ENCODE measurements at regions not wholly inside any gene's neighbourhood (a gene's known extent, or its start where the extent isn't known, plus 50 kb on each side); places are given as distances from the start of the nearest gene placed in this dataset.
A peak's percentile ranks its signal among the peaks of the same experiment; 100 is the strongest.

GRCh38 chr3:27596921-27597320, 112.7 kb upstream of the SLC4A7 start:
- Mint-ChIP-seq H3K36me3 (ENCODE audit: insufficient read depth) (no peaks in the 10 kb centered on the region), H3K27ac (no peak overlapping the region), H3K4me3 (ENCODE audit: low read depth) (no peak overlapping the region), H3K9me3 (ENCODE audit: low read depth) (no peaks in the 10 kb centered on the region), H3K27me3 (no peaks in the 10 kb centered on the region), H3K4me1 (ENCODE audit: low read depth) (peaks cover under 1% of the 10 kb centered on the region)
- no peak for DNase-seq (ENCODE audit: low spot score, unreplicated experiment)
- TF ChIP-seq CTCF (IDR thresholded peaks at IDR 0.05; ENCODE audit: unreplicated experiment): no peak

- peaks cover 6% of the 10 kb centered on the region for H3K4me1 Mint-ChIP-seq (ENCODE audit: low read depth)
- no peaks in the 10 kb centered on the region for H3K9me3 Mint-ChIP-seq (ENCODE audit: low read depth)
- no peaks in the 10 kb centered on the region for H3K27me3 Mint-ChIP-seq
- H3K4me3 Mint-ChIP-seq (ENCODE audit: low read depth): no peak overlapping the region
- no peak for TF ChIP-seq CTCF (IDR thresholded peaks at IDR 0.05; ENCODE audit: unreplicated experiment)
- DNase-seq (ENCODE audit: low spot score, unreplicated experiment): no peak
- H3K36me3 Mint-ChIP-seq (ENCODE audit: insufficient read depth): no peaks in the 10 kb centered on the region
- no peak overlapping the region for H3K27ac Mint-ChIP-seq
These were observed 112.2 kb upstream of the SLC4A7 start for GRCh38 chr3:27596334-27596841.

GRCh38 chr3:27594096-27594690, 110.0 kb upstream of the SLC4A7 start:
- Mint-ChIP-seq H3K4me1 (ENCODE audit: low read depth) (peaks cover 11% of the 10 kb centered on the region), H3K27me3 (no peaks in the 10 kb centered on the region)

GRCh38 chr3:27593173-27593572, 109.0 kb upstream of the SLC4A7 start:
- H3K27me3 Mint-ChIP-seq: no peaks in the 10 kb centered on the region
- H3K27ac Mint-ChIP-seq: no peak overlapping the region
- TF ChIP-seq CTCF (IDR thresholded peaks at IDR 0.05; ENCODE audit: unreplicated experiment): no peak
- no peak for DNase-seq (ENCODE audit: low spot score, unreplicated experiment)
- no peak overlapping the region for H3K4me3 Mint-ChIP-seq (ENCODE audit: low read depth)
- no peaks in the 10 kb centered on the region for H3K36me3 Mint-ChIP-seq (ENCODE audit: insufficient read depth)
- H3K4me1 Mint-ChIP-seq (ENCODE audit: low read depth): peaks cover 11% of the 10 kb centered on the region
- H3K9me3 Mint-ChIP-seq (ENCODE audit: low read depth): no peaks in the 10 kb centered on the region

More at GRCh38 chr3:27594096-27594690, 110.0 kb upstream of the SLC4A7 start:
- Mint-ChIP-seq H3K27ac (no peak overlapping the region), H3K4me3 (ENCODE audit: low read depth) (no peak overlapping the region), H3K9me3 (ENCODE audit: low read depth) (no peaks in the 10 kb centered on the region), H3K36me3 (ENCODE audit: insufficient read depth) (no peaks in the 10 kb centered on the region)
- DNase-seq (ENCODE audit: low spot score, unreplicated experiment): no peak
- no peak for TF ChIP-seq CTCF (IDR thresholded peaks at IDR 0.05; ENCODE audit: unreplicated experiment)

GRCh38 chr3:27591312-27592210, 107.4 kb upstream of the SLC4A7 start:
- no peak for TF ChIP-seq CTCF (IDR thresholded peaks at IDR 0.05; ENCODE audit: unreplicated experiment)
- Mint-ChIP-seq H3K27me3 (no peaks in the 10 kb centered on the region), H3K36me3 (ENCODE audit: insufficient read depth) (no peaks in the 10 kb centered on the region), H3K9me3 (ENCODE audit: low read depth) (no peaks in the 10 kb centered on the region), H3K4me1 (ENCODE audit: low read depth) (peaks cover 11% of the 10 kb centered on the region), H3K27ac (peak overlapping the region; percentile 27), H3K4me3 (ENCODE audit: low read depth) (no peak overlapping the region)
- no peak for DNase-seq (ENCODE audit: low spot score, unreplicated experiment)

Data from progenitor cell of endocrine pancreas (in vitro differentiated cells).